Ectodermal cell (in vitro differentiated cells): ENCODE measurements at regions not wholly inside any gene's neighbourhood (a gene's known extent, or its start where the extent isn't known, plus 50 kb on each side); places are given as distances from the start of the nearest gene placed in this dataset.

Experiments
- H3K27ac ChIP-seq: 2 replicates; pipeline ENCODE4 v1.7.0; 2013; ENCODE audit warnings: mild to moderate bottlenecking, low read depth, low read length; ENCODE audit not compliant: insufficient read depth, poor library complexity, severe bottlenecking
- H3K27me3 ChIP-seq: 2 replicates; pipeline ENCODE4 v1.7.0; 2013; ENCODE audit warnings: mild to moderate bottlenecking, low read length; ENCODE audit not compliant: insufficient read depth, control insufficient read depth, poor library complexity, severe bottlenecking
- H3K36me3 ChIP-seq: one replicate; pipeline ENCODE4 v1.7.0; 2013; ENCODE audit warnings: low read length; ENCODE audit not compliant: control insufficient read depth, insufficient read depth
- H3K4me1 ChIP-seq: one replicate; pipeline ENCODE4 v1.7.0; 2013; ENCODE audit warnings: low read length; ENCODE audit not compliant: control insufficient read depth, insufficient read depth
- H3K4me3 ChIP-seq: 2 replicates; pipeline ENCODE4 v1.7.0; 2013; ENCODE audit warnings: low read depth, low read length, control low read depth; ENCODE audit not compliant: insufficient read depth
- H3K9me3 ChIP-seq: 2 replicates; pipeline ENCODE4 v1.7.0; 2013; ENCODE audit warnings: mild to moderate bottlenecking, low read length, moderate library complexity; ENCODE audit not compliant: control insufficient read depth
- WGBS, 2 experiments: methylation state at CpG; one replicate each; pipeline ENCODE4 v1.1.7; 2013; ENCODE audit warnings: missing lambda C conversion rate in 2 of 2; 5-methylcytosine and 5-hydroxymethylcytosine counted together

GRCh38 chr5:118696076-118696475, 292.3 kb downstream of the DTWD2 start:
- H3K27ac ChIP-seq: no peak overlapping the region
- no peaks in the 10 kb centered on the region for H3K36me3 ChIP-seq
- WGBS, 2 experiments: 89 to 94% methylated on average over 2 of the region's 2 CpGs
- no peak overlapping the region for H3K4me3 ChIP-seq
- peaks cover 6% of the 10 kb centered on the region for H3K4me1 ChIP-seq
- H3K9me3 ChIP-seq: no peaks in the 10 kb centered on the region
- no peaks in the 10 kb centered on the region for H3K27me3 ChIP-seq

- WGBS, 2 experiments: 76 to 82% methylated on average over 4 of the region's 4 CpGs
- Histone ChIP-seq H3K4me3 (no peak overlapping the region), H3K36me3 (no peaks in the 10 kb centered on the region), H3K9me3 (no peaks in the 10 kb centered on the region), H3K27ac (no peak overlapping the region), H3K4me1 (peaks cover 6% of the 10 kb centered on the region), H3K27me3 (no peaks in the 10 kb centered on the region)
Measured at GRCh38 chr5:118692811-118693342, 295.5 kb downstream of the DTWD2 start.

- Histone ChIP-seq H3K27me3 (no peaks in the 10 kb centered on the region), H3K27ac (no peak overlapping the region), H3K9me3 (no peaks in the 10 kb centered on the region), H3K36me3 (no peaks in the 10 kb centered on the region), H3K4me3 (no peak overlapping the region), H3K4me1 (peaks cover 6% of the 10 kb centered on the region)
- 92 to 94% methylated on average over 5 of the region's 5 CpGs for WGBS, 2 experiments
Measured at GRCh38 chr5:118687661-118688621, 300.4 kb downstream of the DTWD2 start.

- H3K4me1 ChIP-seq: no peaks in the 10 kb centered on the region
- WGBS, 2 experiments: 92 to 96% methylated on average over 1 of the region's 1 CpG
- no peaks in the 10 kb centered on the region for H3K27me3 ChIP-seq
- H3K36me3 ChIP-seq: no peaks in the 10 kb centered on the region
- H3K27ac ChIP-seq: no peak overlapping the region
- H3K9me3 ChIP-seq: no peaks in the 10 kb centered on the region
- H3K4me3 ChIP-seq: no peak overlapping the region
Measured at GRCh38 chr5:118687100-118687499, 301.2 kb downstream of the DTWD2 start.

GRCh38 chr5:118681655-118682054, 306.7 kb downstream of the DTWD2 start:
- H3K27ac ChIP-seq: no peak overlapping the region
- no peaks in the 10 kb centered on the region for H3K36me3 ChIP-seq
- no peaks in the 10 kb centered on the region for H3K4me1 ChIP-seq
- no peaks in the 10 kb centered on the region for H3K27me3 ChIP-seq
- no peak overlapping the region for H3K4me3 ChIP-seq
- no peaks in the 10 kb centered on the region for H3K9me3 ChIP-seq
- WGBS, 2 experiments: 93 to 100% methylated on average over 2 of the region's 2 CpGs

GRCh38 chr5:118679264-118679940, 308.9 kb downstream of the DTWD2 start:
- no peak overlapping the region for H3K27ac ChIP-seq
- H3K9me3 ChIP-seq: no peaks in the 10 kb centered on the region
- H3K4me1 ChIP-seq: no peaks in the 10 kb centered on the region
- no peaks in the 10 kb centered on the region for H3K36me3 ChIP-seq
- WGBS, 2 experiments: 88 to 90% methylated on average over 5 to 6 of the region's 6 CpGs
- no peak overlapping the region for H3K4me3 ChIP-seq
- no peaks in the 10 kb centered on the region for H3K27me3 ChIP-seq

- Histone ChIP-seq H3K27me3 (no peaks in the 10 kb centered on the region), H3K4me1 (no peaks in the 10 kb centered on the region), H3K4me3 (no peak overlapping the region), H3K27ac (no peak overlapping the region), H3K9me3 (no peaks in the 10 kb centered on the region), H3K36me3 (no peaks in the 10 kb centered on the region)
- 79 to 80% methylated on average over 3 of the region's 3 CpGs for WGBS, 2 experiments
Measured at GRCh38 chr5:118678746-118679145, 309.6 kb downstream of the DTWD2 start.

- Histone ChIP-seq H3K4me3 (no peak overlapping the region), H3K9me3 (no peaks in the 10 kb centered on the region), H3K4me1 (no peaks in the 10 kb centered on the region), H3K27ac (no peak overlapping the region), H3K27me3 (no peaks in the 10 kb centered on the region), H3K36me3 (no peaks in the 10 kb centered on the region)
- 63 to 100% methylated on average over 1 of the region's 1 CpG for WGBS, 2 experiments
Measured at GRCh38 chr5:118675247-118675646, 313.1 kb downstream of the DTWD2 start.

GRCh38 chr5:118657576-118657975, 330.8 kb downstream of the DTWD2 start:
- whole genome bisulfite sequencing, 2 experiments: 85 to 94% methylated on average over 1 of the region's 1 CpG
- Histone ChIP-seq H3K27ac (no peak overlapping the region), H3K4me3 (no peak overlapping the region), H3K27me3 (no peaks in the 10 kb centered on the region), H3K4me1 (no peaks in the 10 kb centered on the region), H3K9me3 (no peaks in the 10 kb centered on the region), H3K36me3 (no peaks in the 10 kb centered on the region)

GRCh38 chr5:118653872-118654271, 334.5 kb downstream of the DTWD2 start:
- Histone ChIP-seq H3K4me1 (no peaks in the 10 kb centered on the region), H3K27me3 (no peaks in the 10 kb centered on the region), H3K4me3 (no peak overlapping the region), H3K27ac (no peak overlapping the region), H3K36me3 (no peaks in the 10 kb centered on the region), H3K9me3 (no peaks in the 10 kb centered on the region)
- 94 to 96% methylated on average over 1 of the region's 1 CpG for WGBS, 2 experiments
